HG03521 (cell line): ENCODE measurements at regions not wholly inside any gene's neighbourhood (a gene's known extent, or its start where the extent isn't known, plus 50 kb on each side); places are given as distances from the start of the nearest gene placed in this dataset.
A peak's percentile ranks its signal among the peaks of the same experiment; 100 is the strongest.
"Not testable (repeated sequence)": the region's sequence is repeated elsewhere in the genome, so short reads cannot be mapped to it uniquely, and the experiment has no call there.

Source experiments
- ATAC-seq: cut with Tn5 transposase; IDR thresholded peaks from one replicate; pipeline ENCODE4 v1.9.1; 2021; ENCODE audit warnings: mild to moderate bottlenecking, moderate library complexity; ENCODE audit not compliant: unreplicated experiment

- ATAC-seq: no peak
Measured at GRCh38 chr2:17363846-17364245, 154.4 kb downstream of the RAD51AP2 start.

- ATAC-seq: no peak
Measured at GRCh38 chr2:17362956-17363355, 155.3 kb downstream of the RAD51AP2 start.

- ATAC-seq: no peak
Measured at GRCh38 chr2:17355608-17356329, 162.5 kb downstream of the RAD51AP2 start.

GRCh38 chr2:17353263-17353662 is 165.0 kb downstream of the RAD51AP2 start:
- no peak for ATAC-seq

GRCh38 chr2:17342692-17343091 is 175.5 kb downstream of the RAD51AP2 start:
- not testable (repeated sequence) for ATAC-seq

- ATAC-seq: no peak
Measured at GRCh38 chr2:17337507-17337906, 180.7 kb downstream of the RAD51AP2 start.

- no peak for ATAC-seq
Measured at GRCh38 chr2:17336458-17336857, 181.8 kb downstream of the RAD51AP2 start.

- no peak for ATAC-seq
Measured at GRCh38 chr2:17334300-17334699, 183.9 kb downstream of the RAD51AP2 start.

GRCh38 chr2:17331636-17332035 is 186.6 kb downstream of the RAD51AP2 start:
- ATAC-seq: no peak

- ATAC-seq: no peak
Measured at GRCh38 chr2:17328161-17328560, 190.1 kb downstream of the RAD51AP2 start.

- ATAC-seq: no peak
Measured at GRCh38 chr2:17327649-17328048, 190.6 kb downstream of the RAD51AP2 start.

GRCh38 chr2:17326717-17327116 is 191.5 kb downstream of the RAD51AP2 start:
- ATAC-seq: no peak

- ATAC-seq: no peak
Measured at GRCh38 chr2:17323697-17324096, 194.5 kb downstream of the RAD51AP2 start.

GRCh38 chr2:17322461-17322860 is 195.8 kb downstream of the RAD51AP2 start:
- no peak for ATAC-seq

- ATAC-seq: no peak
Measured at GRCh38 chr2:17319090-17319489, 199.2 kb downstream of the RAD51AP2 start.

GRCh38 chr2:17318013-17318412 is 200.2 kb downstream of the RAD51AP2 start:
- ATAC-seq: no peak

GRCh38 chr2:17317439-17317976 is 200.7 kb downstream of the RAD51AP2 start:
- no peak for ATAC-seq

GRCh38 chr2:17313261-17313660 is 205.0 kb downstream of the RAD51AP2 start:
- ATAC-seq: no peak

GRCh38 chr2:17311771-17312511 is 206.3 kb downstream of the RAD51AP2 start:
- no peak for ATAC-seq

- no peak for ATAC-seq
Measured at GRCh38 chr2:17311106-17311619, 207.1 kb downstream of the RAD51AP2 start.

GRCh38 chr2:17309741-17310339 is 208.4 kb downstream of the RAD51AP2 start:
- peak; percentile 83 for ATAC-seq
